Mucosa of gallbladder (tissue), 1 donor: ENCODE measurements at regions not wholly inside any gene's neighbourhood (a gene's known extent, or its start where the extent isn't known, plus 50 kb on each side); places are given as distances from the start of the nearest gene placed in this dataset.
"Not testable (repeated sequence)": the region's sequence is repeated elsewhere in the genome, so short reads cannot be mapped to it uniquely, and the experiment has no call there.

ENCODE experiments used
- DNase-seq: peaks from one replicate; pipeline ENCODE4 v3.0.0-alpha.2; 2020; ENCODE audit warnings: low spot score
- donor health status: DM: no; HTN: no; CAD: no.

DNA sequence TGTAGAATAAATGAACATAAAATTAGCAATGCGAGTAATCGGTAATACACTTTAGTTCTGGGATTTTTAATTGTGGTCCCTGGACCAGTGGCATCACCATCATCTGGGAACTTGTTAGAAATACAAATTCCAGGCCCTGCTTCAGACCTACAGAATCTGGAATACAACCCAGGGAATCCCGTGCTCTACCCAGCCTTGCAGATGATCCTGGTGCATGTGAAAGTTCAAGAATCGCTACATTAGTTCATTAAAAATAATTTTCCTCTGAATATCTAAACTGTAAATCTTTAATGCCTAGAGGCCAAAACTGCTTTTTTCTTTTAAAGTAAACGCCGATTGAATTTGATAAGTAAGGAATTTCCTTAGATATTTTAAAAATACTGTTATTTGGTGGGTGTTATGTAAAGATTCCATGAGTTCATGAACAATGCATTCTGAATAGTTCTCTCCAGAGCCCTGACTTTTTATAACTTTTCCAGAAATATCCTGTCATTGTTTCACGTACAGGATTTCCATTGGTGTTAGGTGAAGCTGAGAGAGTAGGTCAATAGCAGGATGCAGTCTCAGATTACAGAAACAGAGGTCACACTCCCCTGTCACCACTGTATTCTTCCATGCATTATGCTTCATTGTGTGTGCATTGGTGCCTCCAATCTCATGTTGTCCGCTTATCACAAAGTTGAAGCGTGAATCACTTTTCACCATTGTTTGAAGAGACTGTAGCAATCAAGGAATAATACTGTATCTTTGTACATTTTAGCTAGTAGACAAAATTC is 596.5 kb upstream of the KLF12 start:
- DNase-seq = no peak

DNA sequence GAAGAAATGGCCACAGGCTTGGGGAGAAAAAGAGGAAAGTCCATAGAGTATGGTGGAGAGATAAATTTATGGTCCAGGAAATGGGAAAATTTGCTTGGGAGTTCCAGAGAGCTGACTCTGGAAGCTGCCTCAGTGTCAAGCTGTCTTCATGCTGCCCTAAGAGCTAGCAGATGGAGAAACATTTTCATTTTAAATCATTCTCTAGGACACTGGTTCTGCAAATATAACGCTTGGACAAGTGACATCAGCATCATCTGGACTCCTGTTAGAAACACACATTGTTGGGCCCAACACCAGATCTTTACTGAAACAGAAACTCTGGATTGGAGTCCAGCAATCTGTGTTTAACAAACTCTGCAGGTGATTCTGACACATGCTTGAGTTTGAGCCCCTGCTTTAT is 592.0 kb upstream of the KLF12 start:
- no peak for DNase-seq

GRCh38 chr13:74718232-74718842 is 584.1 kb upstream of the KLF12 start:
- DNase-seq = not testable (repeated sequence)

- no peak for DNase-seq
Observed at GRCh38 chr13:74715718-74716117, 581.5 kb upstream of the KLF12 start.

DNA sequence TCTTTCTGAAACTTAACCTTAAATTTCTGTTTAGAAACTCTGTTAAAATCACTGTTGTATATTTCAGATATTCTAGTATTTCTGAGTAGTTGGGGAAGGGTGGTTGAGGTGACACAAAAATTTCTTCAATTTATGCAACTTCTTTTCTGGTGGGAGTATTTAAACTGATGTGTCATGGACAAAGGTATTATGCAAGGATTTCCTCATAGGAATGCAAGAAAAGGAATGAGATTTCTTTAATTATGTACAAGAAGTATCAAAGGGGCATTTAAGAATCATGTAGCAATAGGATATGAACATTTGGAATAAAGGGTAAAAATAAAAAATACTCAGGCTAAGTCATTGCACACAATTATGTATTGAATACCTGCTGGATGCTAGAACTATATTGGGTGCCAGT is 575.8 kb upstream of the KLF12 start:
- no peak for DNase-seq

DNA sequence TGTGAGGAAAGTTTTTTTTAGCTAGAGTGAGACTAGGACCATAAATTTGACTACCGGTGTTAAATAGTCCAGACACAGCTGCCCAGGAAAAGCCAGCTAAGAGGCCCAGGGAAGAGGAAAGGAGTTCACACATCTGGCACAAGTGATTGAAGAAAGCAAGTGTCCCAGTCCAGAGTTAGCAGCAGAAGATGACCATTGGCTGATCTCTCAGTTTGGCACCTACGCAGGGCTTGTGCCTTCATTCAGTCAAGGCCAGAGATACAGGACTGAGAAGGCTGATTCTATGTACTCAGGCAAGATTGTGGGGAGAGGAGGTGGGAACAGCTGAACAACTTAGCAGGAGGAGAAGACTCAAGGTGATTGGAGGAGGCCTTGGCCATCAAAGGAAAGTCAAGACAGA is 575.0 kb upstream of the KLF12 start:
- no peak for DNase-seq

DNA sequence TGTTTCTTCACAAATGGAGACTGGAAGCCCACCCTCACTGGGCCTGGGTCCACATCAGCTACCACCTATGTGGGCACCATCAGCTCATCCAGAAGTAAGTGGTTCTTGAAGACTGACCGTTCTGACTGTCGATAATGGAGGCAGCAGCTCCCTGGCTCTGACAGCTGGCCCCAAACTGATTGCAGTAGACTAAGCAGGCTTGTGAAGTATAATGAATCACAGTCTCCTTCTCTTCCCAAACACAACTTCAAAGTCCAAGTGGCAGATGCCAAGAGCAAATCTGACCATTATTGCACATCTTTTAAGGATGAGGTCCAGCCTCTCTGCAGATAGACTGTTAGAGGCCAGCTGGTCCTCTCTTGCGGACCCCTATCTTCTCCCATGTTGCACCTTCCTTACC is 574.4 kb upstream of the KLF12 start:
- DNase-seq = no peak

GRCh38 chr13:74707291-74707690 is 573.1 kb upstream of the KLF12 start:
- no peak for DNase-seq

DNA sequence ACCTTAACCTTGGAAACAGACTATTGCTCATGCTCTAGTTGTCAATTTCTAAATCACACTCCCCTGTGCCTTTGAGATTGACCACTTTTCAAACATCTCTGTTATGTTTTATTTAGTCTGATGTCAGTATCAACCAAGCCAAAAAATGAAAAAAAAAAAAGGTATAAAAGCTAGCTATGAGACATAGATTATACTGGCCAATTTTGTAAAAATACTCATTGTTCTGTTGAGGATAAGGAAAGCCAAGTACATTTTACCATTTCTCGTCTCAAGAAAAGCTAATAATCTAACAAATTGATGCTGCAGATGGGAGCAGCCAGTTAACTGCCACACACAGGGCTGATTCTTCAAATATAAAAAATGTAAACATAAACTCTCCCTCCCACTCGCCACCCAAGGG is 572.6 kb upstream of the KLF12 start:
- no peak for DNase-seq

- no peak for DNase-seq
Observed at GRCh38 chr13:74705438-74705837, 571.2 kb upstream of the KLF12 start.

DNA sequence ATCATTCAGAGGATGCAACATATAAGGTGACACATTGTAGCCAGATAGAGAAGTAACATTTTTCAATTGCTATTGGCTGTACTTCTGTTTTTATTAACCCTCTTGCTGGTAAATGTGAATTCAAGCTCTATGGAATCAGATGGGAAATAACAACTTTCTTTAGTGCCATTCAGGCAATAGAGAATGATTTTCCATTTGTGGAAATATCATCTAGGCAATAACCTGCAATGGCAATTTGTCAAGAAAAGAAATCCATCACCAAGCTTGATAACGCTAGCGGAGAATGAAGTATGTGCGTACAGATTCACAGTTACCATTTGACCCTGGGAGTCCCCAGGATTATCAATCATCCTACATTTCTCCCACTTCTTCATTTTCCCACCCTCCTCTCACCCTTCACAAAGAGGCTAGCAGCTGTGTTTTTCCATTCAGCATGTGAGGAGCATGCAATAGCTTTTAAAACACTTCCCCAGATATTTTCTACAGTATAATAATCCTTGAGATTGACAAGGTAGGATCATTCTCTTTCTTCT is 569.7 kb upstream of the KLF12 start:
- DNase-seq = no peak

GRCh38 chr13:74696148-74696922 is 562.1 kb upstream of the KLF12 start:
- DNase-seq = no peak

DNA sequence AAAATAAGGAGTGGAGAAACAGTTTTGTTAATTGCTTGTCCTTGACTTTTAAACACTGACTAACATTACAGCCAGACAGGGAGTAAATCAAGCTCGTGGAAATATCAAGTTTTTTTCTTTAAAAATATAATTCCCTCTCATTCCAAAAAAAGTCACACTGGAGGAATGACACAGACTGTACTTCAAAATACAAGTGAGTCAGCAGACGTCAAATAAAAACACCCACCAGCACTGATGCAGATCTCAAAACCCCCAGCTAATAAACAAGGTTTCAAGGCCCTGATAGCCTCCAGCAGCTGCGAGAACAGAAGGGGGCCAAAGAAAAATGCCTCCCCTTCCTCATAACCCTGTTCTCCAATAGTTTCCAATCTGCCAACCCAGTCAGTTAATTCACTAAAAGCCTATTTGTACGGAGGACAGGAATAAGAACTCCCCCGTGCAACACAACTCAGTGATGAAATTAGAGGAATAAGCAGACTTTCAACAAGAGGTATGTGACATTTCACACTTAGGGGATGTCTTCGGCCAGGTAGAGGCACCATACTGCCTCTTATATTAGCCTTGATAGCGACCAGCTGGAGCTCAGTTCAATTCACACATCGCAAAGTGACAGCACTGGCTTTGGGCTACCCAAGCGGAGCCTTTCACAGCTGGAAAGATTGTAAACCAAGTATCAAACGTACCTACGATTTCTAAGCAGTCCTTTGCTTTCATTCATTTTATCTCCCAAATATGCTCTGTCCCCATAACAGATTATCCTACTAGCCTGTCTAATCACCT is 561.0 kb upstream of the KLF12 start:
- no peak for DNase-seq

DNA sequence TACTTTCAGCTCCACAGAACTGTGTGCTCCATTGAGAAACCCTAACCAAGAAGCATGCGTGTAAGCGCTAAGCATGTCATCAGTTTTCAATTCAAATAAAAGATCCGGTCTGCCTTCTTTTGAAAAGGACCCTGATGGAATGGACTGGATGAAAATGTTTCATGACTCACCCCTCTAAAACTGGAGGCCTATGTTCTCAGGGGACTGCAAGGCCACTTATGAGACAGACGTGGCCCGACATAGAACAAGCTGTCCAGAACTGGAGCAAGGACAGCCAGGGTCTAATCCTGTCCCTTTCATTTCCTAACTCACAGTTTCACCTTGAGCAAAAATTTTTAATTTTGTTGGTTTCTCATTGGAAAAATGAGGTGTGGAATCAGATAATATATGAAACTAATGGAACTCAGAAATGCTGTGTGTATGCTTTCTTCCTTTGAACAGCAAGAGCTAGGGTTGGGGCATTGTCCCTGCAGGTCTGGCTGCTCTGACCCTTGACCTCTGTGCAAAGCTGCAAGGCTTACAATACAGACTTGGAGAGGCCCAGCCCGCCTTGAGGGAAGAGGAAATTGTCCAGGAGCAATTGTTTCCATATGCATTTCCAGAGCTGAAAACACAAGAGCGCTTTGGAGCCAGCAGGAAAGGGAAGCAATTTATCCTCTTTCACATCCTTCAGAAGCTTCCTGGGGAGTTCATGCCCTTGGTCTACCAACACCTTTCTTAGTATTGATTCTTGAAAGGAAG is 553.4 kb upstream of the KLF12 start:
- DNase-seq = no peak

DNA sequence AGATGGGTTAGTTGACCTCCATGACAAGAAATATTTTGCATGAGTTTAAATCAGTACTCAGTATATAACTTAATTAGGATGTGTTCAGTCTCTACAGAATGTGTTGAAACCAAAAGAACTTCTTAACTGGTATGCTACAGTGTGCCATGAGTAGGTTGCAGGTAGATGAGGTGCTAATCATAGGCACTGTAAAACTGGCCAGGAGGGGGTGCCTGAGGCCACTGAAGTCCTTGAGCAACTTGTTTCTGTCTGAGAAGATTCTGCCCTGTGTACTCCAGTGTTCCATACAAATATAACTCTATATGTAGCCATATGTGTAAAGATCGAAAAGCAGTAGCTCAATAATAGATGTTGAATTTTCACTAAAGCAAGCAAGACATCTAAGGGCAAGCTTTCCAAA is 549.2 kb upstream of the KLF12 start:
- no peak for DNase-seq

GRCh38 chr13:74682746-74683145 is 548.5 kb upstream of the KLF12 start:
- no peak for DNase-seq

GRCh38 chr13:74681891-74682290 is 547.7 kb upstream of the KLF12 start:
- no peak for DNase-seq

DNA sequence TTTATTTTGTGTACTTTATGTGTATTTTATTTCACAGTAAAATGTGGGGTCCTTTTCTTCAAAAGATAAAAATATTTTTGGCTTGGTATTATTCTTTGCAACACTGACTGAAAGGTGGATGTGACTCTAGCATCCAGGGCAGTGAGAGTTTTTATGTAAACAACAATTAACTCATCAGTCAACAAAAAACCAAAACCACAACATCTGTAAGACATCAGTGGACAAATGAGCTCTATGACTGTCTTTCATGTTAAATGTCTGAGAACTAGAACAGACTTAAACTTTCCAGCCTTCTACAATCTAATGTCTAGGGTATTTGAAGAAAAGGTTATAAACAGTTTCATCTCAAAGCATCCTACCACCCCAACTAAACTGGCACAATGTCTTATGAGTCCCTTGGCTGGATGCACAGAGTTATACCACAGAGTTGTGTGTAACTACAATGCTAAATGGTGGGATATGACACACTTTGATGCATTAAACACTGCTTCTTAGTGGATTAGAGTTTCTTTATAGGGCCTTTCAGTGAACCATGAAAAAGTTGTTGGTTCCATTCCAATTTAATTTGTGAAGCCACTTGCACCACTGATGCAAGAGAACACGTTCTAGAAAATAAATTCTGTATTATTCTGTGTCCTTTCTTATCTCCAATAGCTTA is 544.2 kb upstream of the KLF12 start:
- no peak for DNase-seq

DNA sequence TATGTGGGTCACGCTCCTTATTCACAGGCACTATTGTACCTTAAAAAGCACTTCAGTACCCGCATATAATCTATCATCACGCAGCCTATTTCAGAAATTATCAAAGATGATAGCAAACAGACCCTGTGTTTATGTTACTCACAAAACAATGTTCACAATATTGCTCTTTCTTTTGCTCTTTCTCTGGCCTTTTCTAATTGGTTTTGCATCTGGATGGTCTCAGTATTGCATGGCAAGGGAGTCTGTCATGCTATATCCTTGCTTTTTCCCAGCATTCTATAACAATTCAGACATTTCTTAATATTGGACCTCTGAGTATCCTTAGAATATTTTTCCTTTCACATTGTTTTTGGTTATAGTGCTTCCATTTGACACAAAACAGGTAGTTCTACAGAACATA is 541.8 kb upstream of the KLF12 start:
- DNase-seq = no peak

DNA sequence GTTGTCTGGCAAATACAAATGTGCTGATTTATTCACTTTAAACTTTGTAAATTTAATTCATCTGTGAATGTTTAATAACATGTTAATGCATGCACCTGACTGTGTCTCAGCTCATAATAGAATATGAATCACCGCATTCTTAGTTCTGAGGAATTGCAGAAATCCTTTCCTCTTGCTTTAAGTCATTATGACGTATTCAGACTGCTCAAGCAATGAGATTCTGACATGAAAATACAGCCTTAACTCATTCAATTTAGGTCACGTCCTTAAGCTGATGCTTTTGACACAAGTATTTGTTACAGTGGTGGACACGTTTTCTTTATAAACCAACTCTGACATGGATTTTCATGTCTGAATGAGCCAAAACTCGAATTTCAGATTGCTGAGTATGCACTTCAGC is 541.0 kb upstream of the KLF12 start:
- DNase-seq = no peak

DNA sequence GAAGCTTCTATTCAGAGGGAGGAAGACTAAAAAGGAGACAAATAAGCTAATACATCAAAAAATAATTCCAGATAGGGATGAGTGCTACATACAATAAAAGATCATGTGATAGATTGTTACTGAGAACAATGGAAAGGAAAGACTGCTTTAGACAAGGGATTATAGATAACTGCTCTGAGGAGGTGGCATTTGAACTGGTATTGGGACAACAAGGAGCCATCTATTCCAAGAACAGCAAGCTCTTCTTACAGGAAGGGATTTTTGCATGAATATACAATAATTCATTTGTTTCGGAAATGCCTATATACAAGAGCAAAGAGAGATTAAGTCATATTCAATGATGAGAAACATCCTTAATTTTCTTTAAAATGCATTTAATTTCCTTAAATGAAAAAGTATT is 540.5 kb upstream of the KLF12 start:
- no peak for DNase-seq
